Activated CD8-positive, alpha-beta memory T cell treated with anti-CD3 and anti-CD28 coated beads for 4 hours (primary cell): ENCODE measurements at regions not wholly inside any gene's neighbourhood (a gene's known extent, or its start where the extent isn't known, plus 50 kb on each side); places are given as distances from the start of the nearest gene placed in this dataset.

Experiments
- DNase-seq, 2 donors: peaks; one replicate each; pipeline ENCODE4 v3.0.0-alpha.2; 2020; ENCODE audit warnings: low read depth in 2 of 2

DNA sequence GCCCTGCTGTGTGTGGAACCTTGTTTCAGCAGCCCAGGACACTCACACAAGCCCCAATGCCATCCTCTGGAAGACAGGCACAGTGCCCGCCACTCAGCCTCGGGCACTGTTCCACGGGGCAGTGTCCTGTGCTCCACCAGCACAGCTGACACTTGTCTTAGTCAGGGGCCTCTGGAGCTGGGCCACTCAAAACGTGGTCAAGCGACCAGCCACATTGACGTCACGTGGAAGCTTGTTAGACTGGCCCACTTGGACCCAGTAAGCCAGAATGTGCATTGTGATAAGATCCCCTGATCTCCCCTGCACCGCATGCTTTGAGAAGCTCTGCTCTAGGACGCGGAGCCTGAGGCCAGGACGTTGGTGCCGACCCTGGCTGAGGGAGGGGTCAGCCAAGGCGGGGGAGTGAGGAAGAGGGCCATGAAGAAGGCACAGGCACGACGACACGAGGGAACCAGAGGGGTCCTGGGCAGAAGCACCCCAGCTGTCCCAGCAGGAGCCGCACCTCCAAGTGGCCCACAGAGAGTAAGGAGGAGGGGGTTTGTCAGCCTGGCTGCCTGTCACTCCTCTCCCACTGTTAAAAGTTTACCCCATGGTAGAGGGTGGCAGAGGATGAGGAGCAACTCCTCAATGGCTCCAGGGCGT is 64.6 kb downstream of the LINC01488 start:
- no peak for DNase-seq

DNA sequence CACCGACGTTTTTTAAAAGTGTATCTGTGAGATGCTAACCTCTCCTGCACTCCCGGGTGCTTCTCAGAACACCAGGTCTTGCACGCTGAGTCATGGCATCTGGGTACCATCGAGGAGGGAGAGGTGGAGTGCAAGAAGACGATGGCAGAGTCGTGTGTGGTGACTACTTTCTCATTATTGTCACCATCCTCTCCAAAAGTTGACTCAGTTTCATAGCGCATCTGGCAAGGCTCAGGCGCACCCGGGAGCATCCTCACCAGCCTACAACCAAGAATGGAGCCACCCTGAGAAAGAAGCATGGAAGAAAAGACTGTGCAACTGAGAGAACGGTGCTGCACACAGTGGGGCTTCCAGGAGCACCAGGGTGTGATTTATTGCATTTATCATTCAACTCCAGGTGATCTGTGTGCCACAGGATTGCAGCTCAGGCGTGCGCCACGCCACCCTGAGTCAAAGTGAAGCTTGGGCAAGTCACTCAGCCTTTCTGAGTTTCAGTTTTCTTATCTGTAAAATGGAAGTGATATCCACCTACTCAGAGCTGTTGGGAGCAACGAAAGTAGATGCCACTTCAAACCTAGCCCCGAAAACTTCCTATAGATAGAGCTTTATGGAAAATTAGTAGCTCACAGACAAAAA is 65.4 kb downstream of the LINC01488 start:
- DNase-seq: no peak

DNA sequence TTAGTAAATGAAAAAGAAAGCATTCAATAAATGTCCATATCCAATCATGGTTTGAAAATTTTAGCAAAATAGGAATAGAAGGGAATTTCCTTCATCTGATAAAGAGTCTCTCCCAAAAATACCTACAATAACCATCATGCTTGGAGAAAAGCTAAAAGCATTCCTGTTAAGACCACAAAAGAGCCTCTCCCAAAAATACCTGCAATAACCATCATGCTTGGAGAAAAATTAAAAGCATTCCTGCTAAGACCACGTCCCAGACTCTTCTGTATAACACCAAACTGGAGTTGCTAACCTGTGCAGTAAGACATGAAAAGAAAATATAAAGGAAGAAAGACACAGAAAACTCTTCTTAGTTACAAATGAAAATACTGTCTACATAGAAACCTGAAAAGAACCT is 69.4 kb downstream of the LINC01488 start:
- no peak for DNase-seq

DNA sequence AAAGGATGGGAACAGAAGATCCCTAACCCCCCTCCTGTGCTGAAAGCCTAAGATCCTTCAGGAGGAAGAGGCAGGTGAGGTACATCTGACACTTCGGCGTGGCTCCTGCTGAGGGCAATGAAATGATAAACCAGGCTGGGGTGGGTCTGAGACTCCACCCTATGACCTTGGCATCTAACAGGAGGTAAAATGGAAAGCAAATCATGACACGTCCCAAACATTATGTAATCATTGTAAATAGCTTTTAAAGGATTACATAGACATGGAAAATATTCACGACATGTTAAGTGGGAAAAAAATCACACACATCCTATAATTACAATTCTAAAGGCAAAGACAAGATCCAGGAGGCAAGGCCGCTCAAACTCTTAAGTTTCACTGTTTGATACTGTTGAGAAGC is 70.5 kb downstream of the LINC01488 start:
- DNase-seq: no peak

DNA sequence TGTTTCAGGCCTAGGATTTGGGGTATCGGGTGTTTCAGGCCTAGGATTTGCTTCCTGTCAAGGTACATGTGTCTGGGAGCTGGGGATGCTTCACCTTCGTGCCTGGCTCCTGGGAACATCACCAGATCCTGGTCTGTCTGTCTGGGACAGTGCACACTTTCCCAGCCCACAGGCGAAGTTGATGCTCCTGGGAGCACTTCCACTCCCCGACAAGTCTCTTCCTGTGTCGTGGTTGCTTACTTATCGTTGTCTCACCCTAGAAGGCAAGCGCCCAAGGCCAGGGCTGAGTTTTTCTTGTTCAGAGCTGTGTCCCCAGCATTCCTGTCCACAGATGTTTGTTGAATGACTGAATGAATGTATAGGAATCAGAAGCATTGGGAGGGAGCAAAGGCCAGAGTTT is 71.5 kb downstream of the LINC01488 start:
- no peak for DNase-seq

DNA sequence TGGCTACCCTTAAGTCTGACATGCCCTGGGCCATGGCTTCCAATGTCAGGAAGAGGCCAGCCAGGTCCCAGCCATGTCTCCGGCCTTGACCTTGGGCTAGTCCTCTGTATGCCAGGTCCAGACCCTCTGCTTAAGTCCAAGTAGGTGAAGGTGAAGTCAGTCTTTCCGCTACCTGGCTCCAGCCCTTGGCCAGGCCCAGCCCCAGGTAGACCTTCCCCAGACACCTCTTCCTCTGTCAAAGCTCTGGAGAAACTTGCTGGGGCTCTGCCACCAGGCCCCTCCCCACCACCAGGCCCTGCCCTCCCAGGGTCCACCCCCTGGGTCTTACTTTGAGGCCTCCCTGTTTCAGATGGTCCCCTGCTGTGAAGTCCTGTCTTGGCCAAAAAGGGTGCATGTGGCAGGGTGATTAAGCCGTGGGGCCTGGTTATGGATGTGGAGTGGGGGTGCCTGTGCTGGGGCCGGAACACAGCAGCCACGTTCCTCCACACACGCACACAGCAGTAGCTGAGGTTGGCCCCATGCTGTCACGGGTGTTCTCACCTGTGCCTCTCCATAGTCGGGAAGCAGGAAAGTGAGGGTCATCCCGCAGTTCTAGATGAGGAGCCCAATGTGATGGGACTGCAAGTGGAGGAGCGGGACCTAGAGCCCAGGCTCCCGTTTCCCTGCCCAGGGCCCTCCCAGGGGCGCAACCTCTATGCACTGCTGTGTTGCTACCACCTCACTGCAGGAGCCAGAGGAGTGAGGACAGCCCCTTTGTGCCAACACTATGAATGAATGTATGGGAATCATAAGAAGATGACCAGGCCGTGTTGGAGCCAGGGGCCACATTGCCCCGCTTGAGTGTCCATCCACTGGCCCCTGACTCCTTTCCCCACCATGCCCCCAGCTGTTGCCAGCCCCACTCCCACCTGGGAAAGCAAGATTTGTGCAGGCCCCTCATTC is 72.2 kb downstream of the LINC01488 start:
- DNase-seq: no peak

DNA sequence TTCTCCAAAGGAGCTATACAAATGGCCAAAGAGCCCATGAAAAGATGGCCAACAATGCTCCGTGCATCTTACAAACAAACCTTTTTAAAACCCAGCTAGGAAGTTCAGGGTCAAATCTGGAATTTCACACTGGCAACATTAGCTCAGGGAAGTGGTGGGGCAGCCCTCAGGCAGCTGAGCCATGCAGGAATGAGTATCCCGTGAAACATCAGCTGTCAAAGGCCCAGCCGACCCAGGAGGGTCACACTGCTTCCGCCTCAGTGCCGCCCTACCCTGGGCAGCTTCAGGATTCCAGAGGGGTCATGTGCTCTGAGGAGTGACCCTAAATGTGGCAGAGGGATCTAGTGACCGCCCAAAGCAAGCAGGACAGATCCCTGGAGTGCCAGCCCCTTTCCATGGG is 73.4 kb downstream of the LINC01488 start:
- no peak for DNase-seq

DNA sequence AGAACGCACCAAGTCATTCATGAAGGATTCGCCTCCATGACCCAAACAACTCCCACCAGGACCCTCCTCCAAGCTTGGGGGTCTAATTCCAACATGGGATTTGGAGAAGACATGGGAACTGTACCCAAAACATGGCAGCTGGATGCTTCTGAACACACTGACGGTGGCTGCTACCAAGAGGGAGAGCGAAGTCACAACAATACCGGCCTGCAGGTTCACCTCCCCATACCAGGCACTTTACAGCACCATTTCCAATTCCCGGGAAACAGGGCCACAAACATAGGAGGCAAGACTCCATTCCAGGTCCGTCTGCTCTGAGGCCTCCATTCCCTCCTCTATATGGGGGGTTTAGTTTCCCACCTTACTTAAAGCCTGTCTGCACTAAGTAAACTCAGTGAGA is 75.8 kb downstream of the LINC01488 start:
- no peak for DNase-seq

DNA sequence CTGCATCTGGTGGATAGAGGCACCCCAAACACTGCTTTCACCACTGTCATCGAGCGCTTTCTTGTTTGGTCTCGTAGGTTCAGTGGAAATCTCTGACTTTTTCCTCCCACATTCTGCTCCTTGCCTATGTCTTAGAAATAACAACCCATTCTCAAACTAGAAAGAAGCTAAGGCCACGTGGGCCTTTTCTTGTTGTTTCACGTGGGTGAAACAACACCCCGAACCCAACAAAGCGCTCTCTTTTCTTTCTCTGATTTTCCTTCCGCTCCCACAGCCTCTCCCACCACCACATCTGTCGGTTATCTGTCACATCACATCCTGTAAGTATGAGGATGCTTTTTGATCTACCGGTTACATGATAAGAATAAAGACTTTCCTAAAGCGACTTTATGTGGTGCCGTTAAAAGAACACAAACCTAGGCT is 77.1 kb downstream of the LINC01488 start:
- DNase-seq: peak in 1 of 2 donors; percentile 27

DNA sequence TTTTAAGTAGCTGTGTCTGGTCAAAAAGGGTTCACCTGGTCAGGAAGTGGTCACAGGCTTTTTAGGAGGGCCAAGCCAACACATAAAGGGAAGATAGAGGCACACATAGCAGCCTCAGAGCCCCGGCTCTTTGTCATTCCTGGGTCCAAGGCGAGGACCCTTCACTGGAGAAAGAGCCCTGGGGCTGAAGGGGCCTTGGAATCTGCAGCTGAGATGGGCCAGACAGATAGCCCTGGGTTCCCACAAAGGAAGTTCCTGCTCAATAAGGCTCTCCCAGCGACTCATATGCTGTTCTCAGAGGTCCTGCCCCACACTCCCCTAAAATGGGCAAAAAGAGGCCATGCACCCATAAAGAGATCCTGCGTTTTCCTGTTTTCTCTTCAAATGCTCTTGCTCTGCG is 77.7 kb downstream of the LINC01488 start:
- no peak for DNase-seq

DNA sequence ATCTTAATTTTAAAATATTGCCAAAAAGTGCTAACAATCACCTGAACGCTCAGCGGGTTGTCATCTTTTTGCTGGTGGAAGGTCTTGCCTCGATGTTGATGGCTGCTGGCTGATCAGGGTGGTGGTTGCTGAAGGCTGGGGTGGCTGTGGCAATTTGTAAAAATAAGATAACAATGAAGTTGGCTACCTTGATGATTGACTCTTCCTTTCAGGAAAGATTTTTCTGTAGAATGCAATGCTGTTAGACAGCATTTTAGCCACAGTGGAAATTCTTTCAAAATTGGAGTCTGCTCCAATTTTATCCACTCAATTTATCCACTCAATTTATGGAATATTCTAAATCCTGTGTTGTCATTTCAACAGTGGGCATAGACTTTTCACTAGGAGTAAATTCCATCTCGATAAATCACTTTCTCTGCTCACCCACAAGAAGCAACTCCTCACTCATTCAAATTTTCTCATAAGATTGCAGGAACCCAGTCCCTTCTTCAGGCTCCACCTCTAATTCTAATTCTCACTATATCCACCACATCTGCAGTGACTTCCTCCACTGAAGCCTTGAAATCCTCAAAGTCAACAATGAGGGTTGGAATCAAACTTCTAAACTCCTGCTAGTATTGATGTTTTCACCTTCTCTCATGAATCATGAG is 78.8 kb downstream of the LINC01488 start:
- DNase-seq: no peak

DNA sequence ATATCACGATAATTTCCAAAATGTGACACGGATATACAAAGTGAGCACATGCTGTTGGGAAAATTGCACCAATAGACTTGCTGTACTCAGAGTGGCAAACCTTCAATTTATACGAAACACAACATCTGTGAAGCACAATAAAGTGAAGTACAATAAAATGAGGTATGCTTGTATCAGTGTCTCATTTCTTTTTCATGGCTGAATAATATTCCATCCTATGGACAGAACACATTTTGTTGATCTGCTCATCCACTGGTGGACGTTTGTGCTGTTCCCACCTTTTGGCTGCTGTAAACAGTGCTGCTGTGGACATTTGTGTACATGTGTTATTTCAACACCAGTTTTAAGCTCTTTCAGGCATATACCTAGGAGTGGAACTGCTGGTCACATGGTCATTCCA is 78.7 kb upstream of the CCND1 start:
- no peak for DNase-seq

DNA sequence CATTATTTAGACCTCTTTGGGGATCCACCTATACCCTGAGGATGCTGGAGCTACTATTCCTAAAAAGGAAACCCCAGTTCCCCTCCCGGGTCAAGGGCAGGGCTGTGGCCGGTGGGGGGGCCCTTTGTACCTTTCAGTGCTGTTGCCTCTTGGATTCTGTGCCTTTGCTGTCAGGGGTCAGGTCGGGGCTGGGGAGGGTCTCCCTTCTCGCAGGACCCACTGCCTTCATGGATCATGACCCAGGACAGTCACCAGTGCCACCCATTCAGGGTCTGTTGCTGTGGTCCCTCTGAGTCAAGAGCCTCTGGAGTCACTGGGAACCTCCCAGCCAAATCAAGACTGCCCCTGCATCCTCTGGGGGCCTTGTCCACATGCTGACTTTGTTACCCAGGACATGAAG is 78.1 kb upstream of the CCND1 start:
- DNase-seq: no peak

DNA sequence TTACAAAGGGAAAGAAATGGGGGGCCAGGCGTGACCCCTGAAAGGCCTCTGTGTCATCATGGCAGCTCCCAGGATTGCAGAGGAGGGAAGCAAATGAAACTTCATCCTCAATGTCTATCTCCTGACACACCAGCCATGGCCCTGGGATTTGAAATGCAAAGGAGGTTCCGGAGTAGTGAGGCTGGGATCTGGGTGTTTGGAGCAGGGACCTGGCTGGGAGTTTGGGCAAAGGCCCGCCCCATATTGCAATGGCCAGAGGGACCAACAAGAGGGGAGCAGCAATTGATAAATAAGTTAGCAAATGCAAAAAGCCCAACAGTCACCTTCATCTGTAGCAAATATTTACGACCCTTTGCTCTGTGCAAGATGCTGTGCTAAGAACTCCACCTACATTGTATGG is 77.7 kb upstream of the CCND1 start:
- no peak for DNase-seq

DNA sequence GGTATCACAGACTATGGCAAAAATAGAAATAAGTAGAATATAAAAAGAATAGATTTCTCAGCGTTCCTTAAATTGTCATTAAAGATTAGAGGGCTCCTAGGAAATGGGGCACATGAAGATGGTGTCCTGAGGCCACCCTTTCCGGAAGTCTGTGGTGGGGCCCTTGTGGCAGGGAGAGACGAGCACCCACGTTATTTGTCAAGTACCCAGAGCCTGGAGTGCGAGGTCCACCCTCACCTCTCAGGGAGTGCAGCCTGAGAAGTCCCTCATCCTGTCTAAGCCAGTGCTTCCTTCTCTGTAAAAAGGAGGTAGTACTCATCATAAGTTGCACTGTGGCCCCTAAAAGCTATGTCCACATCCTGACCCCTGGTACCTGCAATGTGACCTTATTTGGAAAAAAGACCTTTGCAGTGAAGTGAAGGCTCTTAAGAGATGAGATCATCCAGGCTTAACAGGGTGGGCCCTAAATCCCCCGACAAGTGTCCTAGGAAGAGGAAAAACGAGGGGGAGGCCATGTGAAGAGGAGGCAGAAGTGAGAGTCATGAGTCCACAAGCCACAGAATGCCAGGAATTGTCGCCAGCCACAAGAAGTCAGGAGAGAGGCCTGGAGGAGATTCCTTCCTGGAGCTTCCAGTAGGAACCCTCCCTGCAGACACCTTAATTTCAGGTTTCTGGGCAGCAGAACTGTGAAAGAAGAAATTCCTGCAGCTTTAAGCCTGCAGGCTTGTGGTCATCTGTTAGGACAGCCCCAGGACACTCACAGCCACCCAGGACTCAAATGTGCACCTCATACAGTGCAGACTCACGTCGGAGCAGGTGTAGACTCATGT is 76.8 kb upstream of the CCND1 start:
- DNase-seq: no peak

DNA sequence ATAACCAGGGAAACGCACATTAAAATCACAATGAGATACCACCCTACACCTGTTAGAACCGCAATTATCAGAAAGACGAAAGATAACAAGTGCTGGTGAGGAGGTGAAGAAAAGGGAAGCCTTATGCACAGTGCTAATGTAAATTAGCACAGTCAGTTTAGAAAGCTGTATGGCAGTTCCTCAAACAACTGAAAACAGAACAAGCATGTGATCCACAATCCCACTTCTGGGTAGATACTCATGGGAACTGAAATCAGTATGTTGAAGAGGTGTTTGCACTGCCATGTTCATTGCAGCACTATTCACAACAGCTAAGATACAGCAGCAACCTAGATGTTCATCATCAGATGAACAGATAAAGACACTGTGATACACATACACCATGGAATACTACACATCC is 75.0 kb upstream of the CCND1 start:
- no peak for DNase-seq

DNA sequence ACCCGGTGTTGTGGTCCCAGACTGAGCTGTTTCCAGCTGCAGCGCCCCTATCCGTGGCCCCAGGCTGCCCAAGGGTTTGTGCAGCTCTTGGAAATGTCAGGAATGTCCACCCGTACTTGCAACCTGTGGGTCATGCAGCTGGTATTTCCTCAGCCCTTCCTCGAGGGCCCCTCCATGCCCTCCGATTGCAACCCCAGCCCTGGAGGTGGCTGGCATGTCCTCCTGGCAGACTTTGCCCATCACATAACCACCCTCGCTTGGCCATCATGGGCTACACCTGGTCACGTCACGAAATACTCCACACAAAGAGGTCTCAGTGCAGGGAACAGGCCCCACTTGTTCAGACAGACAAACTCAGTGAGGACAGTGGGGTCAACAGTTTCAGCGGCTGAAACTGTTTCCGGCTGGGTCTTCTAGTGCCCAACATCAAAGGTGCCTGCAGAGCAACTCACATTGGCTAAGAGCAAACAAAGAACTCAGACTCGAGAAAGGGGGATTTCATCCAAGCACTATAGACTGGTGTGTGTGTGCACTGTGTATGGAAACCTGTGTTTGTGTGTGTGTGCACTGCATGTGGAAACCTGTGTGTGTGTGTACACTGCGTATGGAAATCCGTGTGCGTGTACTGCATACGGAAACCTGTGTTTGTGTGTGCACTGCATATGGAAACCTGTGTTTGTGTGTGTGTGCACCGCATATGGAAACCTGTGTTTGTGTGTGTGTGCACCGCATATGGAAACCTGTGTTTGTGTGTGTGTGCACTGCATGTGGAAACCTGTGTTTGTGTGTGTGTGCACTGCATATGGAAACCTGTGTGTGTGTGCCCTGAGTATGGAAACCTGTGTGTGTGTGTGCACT is 72.8 kb upstream of the CCND1 start:
- DNase-seq: no peak

DNA sequence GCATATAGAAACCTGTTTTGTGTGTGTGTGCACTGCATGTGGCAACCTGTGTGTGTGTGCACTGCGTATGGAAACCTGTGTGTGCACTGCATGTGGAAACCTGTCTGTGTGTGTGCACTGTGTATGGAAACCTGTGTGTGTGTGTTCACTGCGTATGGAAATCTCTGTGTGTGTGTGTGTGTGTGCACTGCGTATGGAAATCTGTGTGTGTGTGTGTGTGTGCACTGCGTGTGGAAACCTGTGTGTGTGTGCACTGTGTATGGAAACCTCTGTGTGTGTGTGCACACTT is 72.2 kb upstream of the CCND1 start:
- DNase-seq: no peak

DNA sequence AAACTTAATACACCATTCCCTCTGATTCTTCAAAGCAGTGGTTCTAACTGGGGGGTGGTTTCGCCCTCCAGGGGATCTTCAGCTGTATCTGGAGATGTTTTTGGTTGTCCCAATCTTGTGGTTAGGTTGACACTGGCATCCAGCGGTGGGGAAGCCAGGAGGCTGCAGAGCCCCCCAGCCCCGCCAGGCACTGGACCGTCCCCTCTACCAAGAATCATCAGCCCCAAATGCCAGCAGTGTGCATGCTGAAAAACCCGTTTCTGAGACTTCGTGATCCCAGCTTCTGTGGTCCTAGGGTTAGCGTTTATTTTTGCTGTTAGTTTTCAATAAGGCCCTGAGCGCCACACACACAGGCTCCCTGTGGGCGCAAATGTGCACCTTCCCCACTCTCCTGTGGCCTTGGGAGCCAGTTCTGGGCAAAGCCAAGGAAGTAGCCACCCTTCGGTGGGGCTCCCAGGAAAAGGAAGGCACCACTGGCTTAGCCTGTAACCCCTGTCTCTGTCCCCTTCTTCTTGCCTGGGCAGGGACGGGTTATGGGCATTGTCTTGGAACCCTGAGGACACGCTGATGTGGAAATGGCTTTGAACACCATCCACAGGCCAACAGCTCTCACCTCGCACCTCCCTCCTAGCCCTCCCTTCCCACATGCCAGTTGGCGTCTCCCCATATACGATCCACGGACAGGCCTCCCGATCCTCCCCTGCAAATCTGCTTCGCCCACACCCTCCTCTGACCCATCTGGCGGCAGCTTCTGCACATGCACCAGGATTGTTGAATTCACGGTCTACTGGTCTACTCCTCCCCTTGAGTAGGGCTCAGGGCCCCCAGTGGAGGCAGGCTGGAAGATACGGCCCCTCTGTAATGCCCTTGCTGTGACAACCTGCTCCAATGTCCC is 71.4 kb upstream of the CCND1 start:
- no peak for DNase-seq
